ENCODE measurements at regions not wholly inside any gene's neighbourhood (a gene's known extent, or its start where the extent isn't known, plus 50 kb on each side); places are given as distances from the start of the nearest gene placed in this dataset.

- no peaks in the 10 kb centered on the region for H3K36me3 Mint-ChIP-seq (ENCODE audit: low read depth)
- no peaks in the 10 kb centered on the region for H3K9me3 Mint-ChIP-seq
- no peaks in the 10 kb centered on the region for H3K9me3 ChIP-seq (ENCODE audit: control insufficient read depth in 1 of 2, insufficient read depth in 1 of 2, low read length in 2 of 2)
- ChIA-PET POLR2A (no interaction called here), CTCF (no interaction called here)
- no peak overlapping the region for H3K27ac Mint-ChIP-seq
- no peak overlapping the region for H3K4me3 Mint-ChIP-seq
- no peak for DNase-seq
- peaks cover 9% of the 10 kb centered on the region for H3K27me3 Mint-ChIP-seq
- no peaks in the 10 kb centered on the region for H3K4me1 Mint-ChIP-seq (ENCODE audit: low read depth)
- no peak overlapping the region for H3K27ac ChIP-seq (ENCODE audit: low read depth in 1 of 2, low read length in 2 of 2)
- no peak overlapping the region for H3K4me3 ChIP-seq (ENCODE audit: low read length)
- no peaks in the 10 kb centered on the region for H3K36me3 ChIP-seq (ENCODE audit: insufficient read depth, low read length)
- TF ChIP-seq, protein P1, sequence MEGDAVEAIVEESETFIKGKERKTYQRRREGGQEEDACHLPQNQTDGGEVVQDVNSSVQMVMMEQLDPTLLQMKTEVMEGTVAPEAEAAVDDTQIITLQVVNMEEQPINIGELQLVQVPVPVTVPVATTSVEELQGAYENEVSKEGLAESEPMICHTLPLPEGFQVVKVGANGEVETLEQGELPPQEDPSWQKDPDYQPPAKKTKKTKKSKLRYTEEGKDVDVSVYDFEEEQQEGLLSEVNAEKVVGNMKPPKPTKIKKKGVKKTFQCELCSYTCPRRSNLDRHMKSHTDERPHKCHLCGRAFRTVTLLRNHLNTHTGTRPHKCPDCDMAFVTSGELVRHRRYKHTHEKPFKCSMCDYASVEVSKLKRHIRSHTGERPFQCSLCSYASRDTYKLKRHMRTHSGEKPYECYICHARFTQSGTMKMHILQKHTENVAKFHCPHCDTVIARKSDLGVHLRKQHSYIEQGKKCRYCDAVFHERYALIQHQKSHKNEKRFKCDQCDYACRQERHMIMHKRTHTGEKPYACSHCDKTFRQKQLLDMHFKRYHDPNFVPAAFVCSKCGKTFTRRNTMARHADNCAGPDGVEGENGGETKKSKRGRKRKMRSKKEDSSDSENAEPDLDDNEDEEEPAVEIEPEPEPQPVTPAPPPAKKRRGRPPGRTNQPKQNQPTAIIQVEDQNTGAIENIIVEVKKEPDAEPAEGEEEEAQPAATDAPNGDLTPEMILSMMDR (IDR thresholded peaks at IDR 0.05): no peak
- H3K27me3 ChIP-seq (ENCODE audit: control insufficient read depth in 1 of 2, insufficient read depth in 2 of 2, low read length in 2 of 2): no peaks in the 10 kb centered on the region
- intact Hi-C loops (cut with DNase I, micrococcal nuclease): no loop called here
- no peaks in the 10 kb centered on the region for H3K4me1 ChIP-seq (ENCODE audit: insufficient read depth, low read length)
- no peak for ATAC-seq (ENCODE audit: poor library complexity)
Observed at GRCh38 chr2:226011716-226012450, 612.4 kb downstream of the NYAP2 start.

GRCh38 chr2:226002438-226002837 lies 602.9 kb downstream of the NYAP2 start:
- Mint-ChIP-seq H3K27ac (no peak overlapping the region), H3K4me3 (no peak overlapping the region), H3K36me3 (ENCODE audit: low read depth) (no peaks in the 10 kb centered on the region), H3K9me3 (no peaks in the 10 kb centered on the region), H3K27me3 (no peaks in the 10 kb centered on the region), H3K4me1 (ENCODE audit: low read depth) (no peaks in the 10 kb centered on the region)
- Histone ChIP-seq H3K4me3 (ENCODE audit: low read length) (no peak overlapping the region), H3K36me3 (ENCODE audit: insufficient read depth, low read length) (no peaks in the 10 kb centered on the region), H3K27ac (ENCODE audit: low read depth in 1 of 2, low read length in 2 of 2) (no peak overlapping the region), H3K4me1 (ENCODE audit: insufficient read depth, low read length) (no peaks in the 10 kb centered on the region), H3K9me3 (ENCODE audit: control insufficient read depth in 1 of 2, insufficient read depth in 1 of 2, low read length in 2 of 2) (no peaks in the 10 kb centered on the region), H3K27me3 (ENCODE audit: control insufficient read depth in 1 of 2, insufficient read depth in 2 of 2, low read length in 2 of 2) (no peaks in the 10 kb centered on the region)
- ATAC-seq (ENCODE audit: poor library complexity) (no peak), DNase-seq (peak in 3 of 14 experiments; percentile 6 to 59 (median 45))
- intact Hi-C loops (cut with DNase I, micrococcal nuclease): no loop called here
- ChIA-PET POLR2A (no interaction called here), CTCF (no interaction called here)
- TF ChIP-seq, protein P1 (IDR thresholded peaks at IDR 0.05): no peak

DNA sequence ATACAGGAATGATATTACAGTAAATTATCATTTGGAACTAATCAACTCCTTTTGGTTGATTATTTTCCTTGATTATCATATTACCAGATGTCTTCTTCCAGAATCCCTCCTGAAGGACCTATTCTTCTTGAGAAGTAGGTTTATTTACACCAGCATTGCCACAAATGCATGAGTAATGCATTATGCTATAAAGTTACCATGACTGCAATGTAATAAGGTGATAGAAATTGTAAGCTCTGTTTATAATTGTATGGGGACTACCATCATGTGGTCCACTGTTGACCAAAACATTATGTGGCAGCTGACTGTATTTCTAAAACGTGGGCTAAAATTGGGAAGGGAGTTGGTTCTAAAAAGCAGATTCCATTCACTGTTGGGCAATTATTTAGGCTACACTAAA lies 602.2 kb downstream of the NYAP2 start:
- Histone ChIP-seq H3K4me1 (ENCODE audit: insufficient read depth, low read length) (no peaks in the 10 kb centered on the region), H3K27me3 (ENCODE audit: control insufficient read depth in 1 of 2, insufficient read depth in 2 of 2, low read length in 2 of 2) (no peaks in the 10 kb centered on the region), H3K36me3 (ENCODE audit: insufficient read depth, low read length) (no peaks in the 10 kb centered on the region), H3K4me3 (ENCODE audit: low read length) (no peak overlapping the region), H3K9me3 (ENCODE audit: control insufficient read depth in 1 of 2, insufficient read depth in 1 of 2, low read length in 2 of 2) (no peaks in the 10 kb centered on the region), H3K27ac (ENCODE audit: low read depth in 1 of 2, low read length in 2 of 2) (no peak overlapping the region)
- Mint-ChIP-seq H3K4me3 (no peak overlapping the region), H3K4me1 (ENCODE audit: low read depth) (no peaks in the 10 kb centered on the region), H3K9me3 (no peaks in the 10 kb centered on the region), H3K36me3 (ENCODE audit: low read depth) (no peaks in the 10 kb centered on the region), H3K27ac (no peak overlapping the region), H3K27me3 (no peaks in the 10 kb centered on the region)
- TF ChIP-seq, protein P1 (IDR thresholded peaks at IDR 0.05): no peak
- no peak for ATAC-seq (ENCODE audit: poor library complexity)
- intact Hi-C loops (cut with DNase I, micrococcal nuclease): no loop called here
- ChIA-PET POLR2A (no interaction called here), CTCF (no interaction called here)
- no peak for DNase-seq
